GM23338 (cell line): ENCODE measurements at regions not wholly inside any gene's neighbourhood (a gene's known extent, or its start where the extent isn't known, plus 50 kb on each side); places are given as distances from the start of the nearest gene placed in this dataset.

Experiments
- ATAC-seq: fragments of 200-7000 bp; cut with Tn5 transposase; 3 replicates; pipeline ENCODE4 v1.9.1; 2020
- DNase-seq: peaks from one replicate; pipeline ENCODE4 v3.0.0-alpha.2; 2015; ENCODE audit warnings: low spot score
- H2AFZ ChIP-seq: fragments of 200-600 bp; sonication (generic); 2 replicates; pipeline ENCODE4 v1.8.0; 2016; ENCODE audit warnings: antibody characterized with exemption, mild to moderate bottlenecking, moderate library complexity
- H3F3A ChIP-seq: fragments of 200-600 bp; sonication (generic); replicated peaks from 2 replicates; pipeline ENCODE4 v1.8.0; 2017; ENCODE audit warnings: antibody characterized with exemption, mixed run types, low read depth
- H3K27ac ChIP-seq: fragments of 200-600 bp; sonication (generic); 2 replicates; pipeline ENCODE4 v1.6.1; 2016; ENCODE audit warnings: low read depth
- H3K27me3 ChIP-seq: fragments of 200-600 bp; sonication (generic); 2 replicates; pipeline ENCODE4 v1.8.0; 2016; ENCODE audit warnings: mild to moderate bottlenecking, mixed run types, moderate library complexity; ENCODE audit not compliant: insufficient read depth
- H3K36me3 ChIP-seq: fragments of 200-600 bp; sonication (generic); 2 replicates; pipeline ENCODE4 v1.8.0; 2016; ENCODE audit warnings: mild to moderate bottlenecking; ENCODE audit not compliant: insufficient read depth
- H3K4me1 ChIP-seq: fragments of 200-600 bp; sonication (generic); 2 replicates; pipeline ENCODE4 v1.8.0; 2016; ENCODE audit warnings: mild to moderate bottlenecking, moderate library complexity; ENCODE audit not compliant: insufficient read depth
- H3K4me2 ChIP-seq: fragments of 200-600 bp; sonication (generic); 2 replicates; pipeline ENCODE4 v1.7.1; 2017; ENCODE audit warnings: mixed run types
- H3K4me3 ChIP-seq: fragments of 200-600 bp; sonication (generic); 2 replicates; pipeline ENCODE4 v1.6.1; 2016; ENCODE audit warnings: mixed run types
- H3K79me2 ChIP-seq: fragments of 200-600 bp; sonication (generic); replicated peaks from 2 replicates; pipeline ENCODE4 v1.8.0; 2017; ENCODE audit warnings: mild to moderate bottlenecking; ENCODE audit not compliant: insufficient read depth
- H3K9me2 ChIP-seq: fragments of 200-600 bp; sonication (generic); 2 replicates; pipeline ENCODE4 v1.8.0; 2017; ENCODE audit not compliant: insufficient read depth
- H4K20me1 ChIP-seq: fragments of 200-600 bp; sonication (generic); replicated peaks from 2 replicates; pipeline ENCODE4 v1.8.0; 2017; ENCODE audit warnings: mild to moderate bottlenecking; ENCODE audit not compliant: insufficient read depth
- H3K27ac Mint-ChIP-seq: 2 replicates; pipeline ENCODE4 v1.8.0; 2020; ENCODE audit warnings: inconsistent platforms, mild to moderate bottlenecking, moderate library complexity, mixed read lengths
- H3K27me3 Mint-ChIP-seq: 3 replicates; pipeline ENCODE4 v1.8.0; 2022; ENCODE audit warnings: low read depth, mild to moderate bottlenecking, moderate library complexity, mixed read lengths, inconsistent platforms; ENCODE audit not compliant: insufficient read depth, poor library complexity
- H3K36me3 Mint-ChIP-seq: 3 replicates; pipeline ENCODE4 v1.8.0; 2021; ENCODE audit warnings: low read depth, mild to moderate bottlenecking, inconsistent platforms, moderate library complexity, mixed read lengths
- H3K4me1 Mint-ChIP-seq: 3 replicates; pipeline ENCODE4 v1.8.0; 2020; ENCODE audit warnings: mild to moderate bottlenecking, inconsistent platforms, mixed read lengths
- H3K4me3 Mint-ChIP-seq: 3 replicates; pipeline ENCODE4 v1.8.0; 2021; ENCODE audit warnings: moderate library complexity, mild to moderate bottlenecking, inconsistent platforms, mixed read lengths
- H3K9me3 Mint-ChIP-seq: 3 replicates; pipeline ENCODE4 v1.8.0; 2020; ENCODE audit warnings: moderate library complexity, mild to moderate bottlenecking, inconsistent platforms, mixed read lengths
- ETS1 ChIP-seq: IDR thresholded peaks from 2 replicates; pipeline ENCODE4 v1.6.1; 2016; ENCODE audit warnings: antibody characterized with exemption
- EZH2 ChIP-seq: fragments of 200-600 bp; sonication (generic); IDR thresholded peaks from one replicate; pipeline ENCODE4 v1.8.0; 2017; ENCODE audit warnings: antibody characterized with exemption, mild to moderate bottlenecking, low read depth; ENCODE audit not compliant: unreplicated experiment
- EZH2phosphoT487 ChIP-seq: fragments of 200-600 bp; sonication (generic); IDR thresholded peaks from one replicate; pipeline ENCODE4 v1.8.1; 2018; ENCODE audit warnings: antibody characterized with exemption; ENCODE audit not compliant: unreplicated experiment
- JUNB ChIP-seq: IDR thresholded peaks from one replicate; pipeline ENCODE4 v1.6.1; 2016; ENCODE audit warnings: antibody characterized with exemption; ENCODE audit not compliant: unreplicated experiment
- NANOG ChIP-seq: IDR thresholded peaks from 2 replicates; pipeline ENCODE4 v1.6.1; 2016; ENCODE audit warnings: antibody characterized with exemption, borderline replicate concordance
- POLR2AphosphoS5 ChIP-seq: IDR thresholded peaks from 2 replicates; pipeline ENCODE4 v1.6.1; 2016; ENCODE audit warnings: antibody characterized with exemption, low read depth
- REST ChIP-seq: IDR thresholded peaks from one replicate; pipeline ENCODE4 v1.6.1; 2018; ENCODE audit warnings: antibody characterized with exemption; ENCODE audit not compliant: unreplicated experiment
- ZNF331 ChIP-seq: fragments of 250-450 bp; sonication (Bioruptor Pico); IDR thresholded peaks from 2 replicates; pipeline ENCODE4 v1.5.0; 2020; ENCODE audit warnings: low read depth, mild to moderate bottlenecking, moderate library complexity
- ZNF462 ChIP-seq: fragments of 250-450 bp; sonication (Bioruptor Pico); IDR thresholded peaks from 2 replicates; pipeline ENCODE4 v1.5.0; 2020; ENCODE audit warnings: mild to moderate bottlenecking, moderate library complexity

GRCh38 chr6:84916704-84917103, 152.3 kb upstream of the TBX18 start (continued):
- TF ChIP-seq REST (no peak), ZNF331 (CRISPR knock-in tag) (no peak), EZH2 (no peak)

- no peak overlapping the region for H3K27ac ChIP-seq
- H3K36me3 Mint-ChIP-seq = no peaks in the 10 kb centered on the region
- H2AFZ ChIP-seq = no peak overlapping the region
- no peaks in the 10 kb centered on the region for H3F3A ChIP-seq
- no peaks in the 10 kb centered on the region for H3K27me3 ChIP-seq
- DNase-seq (no peak), ATAC-seq (no peak)
- no peak overlapping the region for H3K4me3 Mint-ChIP-seq
- H3K27ac Mint-ChIP-seq = no peak overlapping the region
- H3K4me1 Mint-ChIP-seq = peaks cover 13% of the 10 kb centered on the region; the same call in 2 of the 3 replicates
- no peaks in the 10 kb centered on the region for H3K36me3 ChIP-seq
- no peaks in the 10 kb centered on the region for H3K79me2 ChIP-seq
- peaks cover 10% of the 10 kb centered on the region for H3K4me1 ChIP-seq
- H3K4me2 ChIP-seq = no peak overlapping the region
- H3K9me3 Mint-ChIP-seq = no peaks in the 10 kb centered on the region
- no peaks in the 10 kb centered on the region for H4K20me1 ChIP-seq
- no peaks in the 10 kb centered on the region for H3K9me2 ChIP-seq
- H3K27me3 Mint-ChIP-seq = no peaks in the 10 kb centered on the region
- H3K4me3 ChIP-seq = no peak overlapping the region
- TF ChIP-seq POLR2AphosphoS5 (no peak), NANOG (no peak), EZH2 (no peak), ETS1 (no peak), JUNB (no peak), EZH2phosphoT487 (no peak), REST (no peak), ZNF331 (CRISPR knock-in tag) (no peak), ZNF462 (CRISPR knock-in tag) (no peak)
Measured at GRCh38 chr6:84912472-84913322, 148.3 kb upstream of the TBX18 start.
